Astrocyte of the spinal cord (primary cell): ENCODE measurements at regions not wholly inside any gene's neighbourhood (a gene's known extent, or its start where the extent isn't known, plus 50 kb on each side); places are given as distances from the start of the nearest gene placed in this dataset.
A peak's percentile ranks its signal among the peaks of the same experiment; 100 is the strongest.

Experiments used
- DNase-seq: peaks from one replicate; pipeline ENCODE4 v3.0.0; 2011; ENCODE audit warnings: low read depth, low spot score
- H3K4me3 ChIP-seq: 2 replicates; pipeline ENCODE4 v1.5.1; 2011; ENCODE audit warnings: low read depth, mild to moderate bottlenecking, low read length, moderate library complexity
- in situ Hi-C: cut with HindIII; loops from 2 replicates; pipeline ENCODE4 v1.10.0; 2017; ENCODE audit warnings: low sequenced_read_pairs
- TF ChIP-seq, protein P1 (sequence below): IDR thresholded peaks from 2 replicates; pipeline ENCODE4 v1.5.1; 2012; ENCODE audit warnings: low read depth, mild to moderate bottlenecking, low read length, inconsistent platforms

DNA sequence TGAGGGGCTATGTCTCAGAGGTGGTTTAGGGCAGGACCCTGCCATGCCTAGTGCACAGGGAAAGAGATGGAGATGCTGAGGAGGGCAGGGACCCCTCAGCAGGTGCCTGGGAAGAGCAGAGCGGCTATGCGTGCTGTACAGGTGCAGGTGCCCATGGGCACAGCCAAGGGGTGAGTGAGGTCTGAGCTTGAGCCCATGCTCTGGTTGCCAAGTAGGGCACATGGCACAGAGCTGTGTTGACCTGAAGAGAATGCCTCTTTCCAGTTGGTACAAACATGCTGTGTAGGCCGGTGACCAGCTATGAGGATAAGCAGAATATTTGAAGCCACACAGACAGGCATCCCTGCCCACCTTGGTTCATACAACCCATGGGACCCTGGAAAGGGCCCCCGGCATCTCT lies 65.8 kb upstream of the NECTIN1 start:
- TF ChIP-seq, protein P1, sequence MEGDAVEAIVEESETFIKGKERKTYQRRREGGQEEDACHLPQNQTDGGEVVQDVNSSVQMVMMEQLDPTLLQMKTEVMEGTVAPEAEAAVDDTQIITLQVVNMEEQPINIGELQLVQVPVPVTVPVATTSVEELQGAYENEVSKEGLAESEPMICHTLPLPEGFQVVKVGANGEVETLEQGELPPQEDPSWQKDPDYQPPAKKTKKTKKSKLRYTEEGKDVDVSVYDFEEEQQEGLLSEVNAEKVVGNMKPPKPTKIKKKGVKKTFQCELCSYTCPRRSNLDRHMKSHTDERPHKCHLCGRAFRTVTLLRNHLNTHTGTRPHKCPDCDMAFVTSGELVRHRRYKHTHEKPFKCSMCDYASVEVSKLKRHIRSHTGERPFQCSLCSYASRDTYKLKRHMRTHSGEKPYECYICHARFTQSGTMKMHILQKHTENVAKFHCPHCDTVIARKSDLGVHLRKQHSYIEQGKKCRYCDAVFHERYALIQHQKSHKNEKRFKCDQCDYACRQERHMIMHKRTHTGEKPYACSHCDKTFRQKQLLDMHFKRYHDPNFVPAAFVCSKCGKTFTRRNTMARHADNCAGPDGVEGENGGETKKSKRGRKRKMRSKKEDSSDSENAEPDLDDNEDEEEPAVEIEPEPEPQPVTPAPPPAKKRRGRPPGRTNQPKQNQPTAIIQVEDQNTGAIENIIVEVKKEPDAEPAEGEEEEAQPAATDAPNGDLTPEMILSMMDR: no peak
- DNase-seq: no peak
- in situ Hi-C loops: no loop called here
- no peak overlapping the region for H3K4me3 ChIP-seq

DNA sequence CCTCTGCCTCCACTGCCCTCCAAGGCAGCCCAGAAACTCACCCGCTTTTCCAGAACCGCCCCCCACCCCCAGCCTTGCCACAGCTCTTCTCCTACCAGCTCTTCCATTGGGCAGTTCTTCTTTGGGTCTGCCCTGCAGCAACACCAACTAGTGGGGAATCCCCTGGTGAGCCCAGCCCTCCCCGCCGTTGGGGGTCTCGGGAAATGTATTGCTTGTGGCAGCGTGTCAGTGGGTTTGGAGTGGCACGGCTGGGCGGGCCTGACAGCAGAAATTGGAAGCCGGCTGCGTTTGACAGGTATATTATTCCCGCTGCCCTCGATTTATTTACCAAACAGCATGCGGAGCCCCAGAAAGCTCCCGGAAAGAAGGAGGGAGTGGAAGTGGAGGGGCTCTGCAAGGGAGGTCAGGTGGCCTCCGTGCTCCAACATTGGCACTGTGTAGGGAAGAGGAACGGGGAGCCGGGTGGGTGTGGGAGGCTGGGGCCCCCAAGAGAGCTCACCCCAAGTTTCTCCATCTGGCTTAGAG lies 65.2 kb upstream of the NECTIN1 start:
- no peak for DNase-seq
- in situ Hi-C loops: no loop called here
- no peak overlapping the region for H3K4me3 ChIP-seq
- TF ChIP-seq, protein P1: no peak

DNA sequence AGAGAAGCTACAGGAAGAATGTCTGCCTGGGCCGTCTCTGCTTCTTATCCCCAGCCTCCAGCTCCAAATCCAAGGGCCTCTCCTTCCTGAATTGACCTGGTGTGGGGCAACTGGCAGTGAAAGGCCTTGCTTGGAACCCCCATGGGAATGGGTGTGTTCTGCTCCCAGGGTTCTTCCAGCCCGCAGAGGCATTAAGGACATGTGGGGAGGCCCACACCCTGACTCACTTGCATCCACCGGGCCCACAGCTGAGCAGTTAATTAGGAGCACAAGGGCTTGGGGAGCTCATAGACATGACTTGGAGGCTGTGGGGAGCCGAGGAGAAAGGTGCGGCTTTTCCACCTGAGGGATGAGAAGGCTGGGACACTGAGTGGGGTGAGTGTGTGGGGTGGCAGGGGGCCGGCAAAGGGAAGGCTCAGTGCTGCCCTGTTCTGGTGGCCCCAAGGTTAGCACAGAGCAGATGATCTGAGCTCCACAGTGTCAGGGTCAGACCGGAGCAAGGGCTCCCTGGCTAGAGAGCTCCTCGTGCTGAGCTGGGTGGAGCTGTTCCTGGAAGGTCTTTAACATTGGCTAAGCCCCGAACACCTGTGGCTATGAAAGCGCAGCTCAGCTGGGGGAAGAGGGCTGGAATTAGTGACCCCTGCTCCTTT lies 64.5 kb upstream of the NECTIN1 start:
- TF ChIP-seq, protein P1: no peak
- in situ Hi-C loops: no loop called here
- DNase-seq: no peak
- no peak overlapping the region for H3K4me3 ChIP-seq

DNA sequence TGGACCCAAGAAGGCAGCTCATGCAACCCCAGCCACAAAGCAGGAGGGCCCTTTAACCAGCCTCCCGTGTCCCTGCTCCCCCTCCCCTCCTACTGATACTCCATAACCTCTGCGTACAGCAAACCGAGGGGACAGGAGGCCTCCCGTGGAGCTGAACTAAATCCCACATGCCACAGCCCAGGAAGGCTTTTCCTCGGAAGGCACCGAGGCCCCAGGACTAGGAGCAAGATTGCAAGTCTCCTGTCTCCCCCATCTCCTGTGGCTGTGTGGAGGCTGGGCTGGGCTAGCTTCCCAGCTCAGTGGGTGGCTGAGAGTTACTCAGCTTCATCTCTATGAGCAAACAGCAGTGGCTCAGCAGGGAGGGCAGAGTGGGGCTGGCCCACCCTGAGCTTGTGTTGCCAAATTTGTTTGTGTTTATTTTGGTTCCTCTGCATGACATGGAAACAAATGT lies 62.7 kb upstream of the NECTIN1 start:
- H3K4me3 ChIP-seq: no peak overlapping the region
- DNase-seq: peak; percentile 85
- TF ChIP-seq, protein P1: no peak
- in situ Hi-C loops: no loop called here

DNA sequence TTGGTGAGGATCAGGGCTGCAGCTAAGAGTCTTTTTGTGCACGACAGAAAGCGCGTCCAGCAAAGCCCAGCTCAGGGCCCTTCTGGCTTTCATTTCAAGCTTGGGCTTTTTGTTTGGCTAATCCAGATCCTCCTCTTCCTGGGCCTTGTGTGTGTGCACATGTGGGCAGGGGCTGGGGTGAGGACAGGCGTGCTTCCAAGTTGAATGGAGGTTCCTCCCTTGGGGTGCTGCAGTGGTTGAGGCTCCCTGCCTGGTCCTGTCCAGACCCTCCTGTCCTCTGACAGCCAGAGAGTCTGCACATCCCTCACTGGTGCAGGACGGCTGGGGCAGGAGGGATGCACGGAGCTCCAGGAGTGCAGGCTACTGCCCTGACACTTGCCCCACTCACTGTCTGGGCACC lies 62.0 kb upstream of the NECTIN1 start:
- TF ChIP-seq, protein P1: no peak
- in situ Hi-C loops: no loop called here
- no peak for DNase-seq
- H3K4me3 ChIP-seq: no peak overlapping the region

DNA sequence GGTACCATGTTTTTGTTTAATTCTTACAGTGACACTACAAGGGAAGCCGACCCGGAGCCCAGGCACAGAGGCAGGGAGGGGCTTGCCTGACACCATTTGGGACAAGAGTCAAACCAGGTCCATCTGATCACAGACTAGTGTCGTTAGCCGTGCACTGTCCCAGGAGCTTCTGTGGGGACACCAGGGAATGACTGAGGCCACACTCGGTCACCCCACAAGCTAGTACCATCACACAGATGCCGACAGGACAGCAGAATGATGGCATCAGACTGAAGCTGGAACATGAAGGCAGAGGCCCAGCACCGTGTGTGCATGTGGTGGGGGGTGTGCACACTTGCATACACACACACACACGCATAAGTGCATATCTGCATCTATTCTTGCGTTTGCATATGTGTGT lies 61.5 kb upstream of the NECTIN1 start:
- in situ Hi-C loops: no loop called here
- no peak overlapping the region for H3K4me3 ChIP-seq

More for the DNA sequence above, 61.5 kb upstream of the NECTIN1 start:
- TF ChIP-seq, protein P1: no peak
- DNase-seq: no peak
